Stimulated activated naive CD4-positive, alpha-beta T cell treated with Interleukin-2 at 50 U/mL for 16 hours (primary cell): ENCODE measurements at regions not wholly inside any gene's neighbourhood (a gene's known extent, or its start where the extent isn't known, plus 50 kb on each side); places are given as distances from the start of the nearest gene placed in this dataset.

Experiments
- DNase-seq: peaks from one replicate; lab custom pipeline; 2025; lab: John Stamatoyannopoulos, UW

- no peak for DNase-seq
These were observed 272.2 kb upstream of the CHRNA7 start for GRCh38 chr15:31758126-31758525.

- DNase-seq, result no peak
These were observed 262.3 kb upstream of the CHRNA7 start for GRCh38 chr15:31768055-31768454.

GRCh38 chr15:31774045-31774444 is 256.3 kb upstream of the CHRNA7 start:
- DNase-seq, result no peak

- DNase-seq, result no peak
These were observed 254.3 kb upstream of the CHRNA7 start for GRCh38 chr15:31776039-31776438.

GRCh38 chr15:31781261-31781660 is 249.1 kb upstream of the CHRNA7 start:
- DNase-seq, result no peak

GRCh38 chr15:31782016-31782783 is 248.1 kb upstream of the CHRNA7 start:
- no peak for DNase-seq

- DNase-seq, result no peak
These were observed 247.4 kb upstream of the CHRNA7 start for GRCh38 chr15:31782951-31783350.

GRCh38 chr15:31786360-31786759 is 244.0 kb upstream of the CHRNA7 start:
- DNase-seq, result no peak

GRCh38 chr15:31788104-31788503 is 242.2 kb upstream of the CHRNA7 start:
- no peak for DNase-seq

GRCh38 chr15:31792611-31793199 is 237.6 kb upstream of the CHRNA7 start:
- no peak for DNase-seq

- no peak for DNase-seq
These were observed 231.0 kb upstream of the CHRNA7 start for GRCh38 chr15:31799319-31799714.

GRCh38 chr15:31799715-31800321 is 230.5 kb upstream of the CHRNA7 start:
- DNase-seq, result no peak

GRCh38 chr15:31801152-31801551 is 229.2 kb upstream of the CHRNA7 start:
- DNase-seq, result no peak

GRCh38 chr15:31802761-31803160 is 227.6 kb upstream of the CHRNA7 start:
- no peak for DNase-seq

- DNase-seq, result no peak
These were observed 226.9 kb upstream of the CHRNA7 start for GRCh38 chr15:31803388-31803884.

GRCh38 chr15:31805090-31805662 is 225.1 kb upstream of the CHRNA7 start:
- no peak for DNase-seq

- DNase-seq, result no peak
These were observed 224.2 kb upstream of the CHRNA7 start for GRCh38 chr15:31806106-31806505.

- DNase-seq, result no peak
These were observed 218.7 kb upstream of the CHRNA7 start for GRCh38 chr15:31811641-31812040.

- DNase-seq, result no peak
These were observed 216.2 kb upstream of the CHRNA7 start for GRCh38 chr15:31814082-31814481.

GRCh38 chr15:31815411-31816155 is 214.7 kb upstream of the CHRNA7 start:
- DNase-seq, result no peak

GRCh38 chr15:31822463-31822862 is 207.9 kb upstream of the CHRNA7 start:
- DNase-seq, result no peak

GRCh38 chr15:31824024-31824423 is 206.3 kb upstream of the CHRNA7 start:
- DNase-seq, result no peak
